Common myeloid progenitor, CD34-positive (primary cell): ENCODE measurements at regions not wholly inside any gene's neighbourhood (a gene's known extent, or its start where the extent isn't known, plus 50 kb on each side); places are given as distances from the start of the nearest gene placed in this dataset.

ENCODE experiments used
- CTCF ChIA-PET: fragments of 350-600 bp; sonication (Branson Sonifier 250); formaldehyde crosslinking; loops from one replicate; lab custom pipeline; 2021; ENCODE audit warnings: antibody characterized with exemption; lab: Charles Lee
- POLR2A ChIA-PET: fragments of 350-600 bp; sonication (Branson Sonifier 250); formaldehyde crosslinking; loops from one replicate; lab custom pipeline; 2021; ENCODE audit warnings: antibody characterized with exemption; lab: Charles Lee
- DNase-seq, 3 donors: peaks; one replicate each; pipeline versions ENCODE4 v3.0.0 to v3.0.0-alpha.2; 2013
- H3K27ac ChIP-seq, 2 experiments: 1 replicate in 1 of 2; 2 replicates in 1 of 2; pipeline ENCODE4 v1.7.0; 2013; ENCODE audit warnings: inconsistent platforms in 2 of 2, low read length in 2 of 2, mild to moderate bottlenecking in 2 of 2, low read depth in 1 of 2, moderate library complexity in 1 of 2; ENCODE audit not compliant: severe bottlenecking in 2 of 2, insufficient read depth in 1 of 2, poor library complexity in 1 of 2
- H3K27me3 ChIP-seq, 5 experiments: replicated peaks in 2 of 5; 1 replicate in 3 of 5; 2 replicates in 2 of 5; pipeline versions ENCODE4 v1.6.1 to v1.7.0; 2013; ENCODE audit warnings: low read length in 4 of 5, mild to moderate bottlenecking in 2 of 5, moderate library complexity in 2 of 5, inconsistent platforms in 1 of 5; ENCODE audit not compliant: insufficient read depth in 5 of 5, control insufficient read depth in 4 of 5
- H3K36me3 ChIP-seq, 4 experiments: 1 replicate in 2 of 4; 2 replicates in 2 of 4; pipeline versions ENCODE4 v1.6.1 to v1.7.0; 2013; ENCODE audit warnings: low read length in 3 of 4, control low read depth in 1 of 4, mild to moderate bottlenecking in 1 of 4; ENCODE audit not compliant: control insufficient read depth in 4 of 4, insufficient read depth in 4 of 4
- H3K4me1 ChIP-seq, 4 experiments: 1 replicate in 3 of 4; 2 replicates in 1 of 4; pipeline versions ENCODE4 v1.6.1 to v1.7.1; 2013; ENCODE audit warnings: low read length in 3 of 4, mild to moderate bottlenecking in 3 of 4, control low read depth in 1 of 4, inconsistent platforms in 1 of 4, moderate library complexity in 1 of 4; ENCODE audit not compliant: control insufficient read depth in 4 of 4, insufficient read depth in 4 of 4; ENCODE audit errors: control extremely low read depth in 1 of 4
- H3K4me3 ChIP-seq, 7 experiments: 1 replicate in 4 of 7; 2 replicates in 3 of 7; pipeline versions ENCODE4 v1.5.1 to v1.7.0; 2013; ENCODE audit warnings: mild to moderate bottlenecking in 7 of 7, low read length in 6 of 7, moderate library complexity in 6 of 7, inconsistent platforms in 2 of 7, low read depth in 2 of 7, control low read depth in 1 of 7; ENCODE audit not compliant: insufficient read depth in 4 of 7, control insufficient read depth in 1 of 7; ENCODE audit errors: extremely low read depth in 1 of 7
- H3K9me3 ChIP-seq, 5 experiments: 1 replicate in 4 of 5; 2 replicates in 1 of 5; pipeline versions ENCODE4 v1.6.1 to v1.7.1; 2013; ENCODE audit warnings: low read length in 4 of 5, mild to moderate bottlenecking in 2 of 5, inconsistent platforms in 1 of 5, low read depth in 1 of 5, moderate library complexity in 1 of 5; ENCODE audit not compliant: control insufficient read depth in 4 of 5, insufficient read depth in 2 of 5; ENCODE audit errors: control extremely low read depth in 1 of 5
- WGBS: methylation state at CpG from one replicate; pipeline ENCODE4 v1.1.5; 2013; ENCODE audit not compliant: insufficient coverage; 5-methylcytosine and 5-hydroxymethylcytosine counted together

GRCh38 chr7:47221826-47222225 is 360.1 kb downstream of the TNS3 start:
- POLR2A ChIA-PET: no interaction called here
- DNase-seq: no peak
- no peak overlapping the region for H3K4me3 ChIP-seq
- CTCF ChIA-PET: no interaction called here
- H3K36me3 ChIP-seq: no peaks in the 10 kb centered on the region
- no peak overlapping the region for H3K27ac ChIP-seq
- H3K9me3 ChIP-seq: no peaks in the 10 kb centered on the region
- 100% methylated on average over 1 of the region's 3 CpGs for WGBS
- H3K27me3 ChIP-seq: no peaks in the 10 kb centered on the region
- H3K4me1 ChIP-seq: peaks cover 0 to 45% (median 22%) of the 10 kb centered on the region in 4 experiments

DNA sequence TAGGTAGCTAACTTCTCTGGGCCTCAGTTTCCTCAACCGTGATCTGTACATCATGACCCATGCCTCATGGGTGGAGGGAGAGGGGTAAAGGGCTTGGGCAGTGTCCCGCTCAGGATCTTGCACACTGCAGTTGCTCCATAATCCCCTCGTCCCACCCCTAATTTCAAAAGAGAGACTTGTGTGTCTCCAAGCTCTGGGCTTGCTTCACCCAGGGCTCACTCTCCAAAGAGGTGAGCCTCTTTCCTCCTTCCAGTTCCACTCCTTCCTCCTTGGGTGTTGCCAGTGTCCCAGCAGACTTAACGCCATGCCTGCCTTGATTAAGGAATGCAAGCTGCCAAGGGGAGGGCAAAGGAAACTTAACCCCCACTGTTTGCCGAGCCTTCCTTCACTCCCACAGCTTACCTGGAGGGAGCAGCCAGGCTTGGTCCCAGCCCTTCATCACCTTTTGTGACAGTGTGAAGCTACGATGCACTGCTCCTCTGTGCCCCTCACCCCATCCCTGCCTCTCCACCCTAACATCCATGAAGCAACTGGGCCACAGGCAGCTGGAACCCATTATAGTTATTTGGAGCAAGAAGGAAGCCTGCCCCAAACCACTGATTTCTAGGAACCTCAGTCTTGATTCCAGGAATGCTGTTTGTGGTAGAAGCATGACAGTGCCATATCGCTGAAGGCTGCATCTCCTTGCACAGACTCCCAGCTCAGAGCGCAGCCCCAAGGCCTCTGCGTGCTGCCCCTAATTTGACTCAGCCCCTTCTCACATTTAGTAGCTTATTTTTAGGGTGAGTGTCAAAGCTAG is 363.3 kb downstream of the TNS3 start:
- Histone ChIP-seq H3K27me3 (no peaks in the 10 kb centered on the region), H3K4me1 (peaks cover 0 to 24% (median 13%) of the 10 kb centered on the region in 4 experiments), H3K36me3 (no peaks in the 10 kb centered on the region), H3K9me3 (no peaks in the 10 kb centered on the region), H3K27ac (peak overlapping the region in 1 of 2 experiments; percentile 43), H3K4me3 (peak overlapping the region in 1 of 7 experiments; percentile 46)
- POLR2A ChIA-PET: no interaction called here
- peak in 2 of 3 donors; percentile 12 to 22 for DNase-seq
- CTCF ChIA-PET: interaction anchor here (1.3 to 1.5 kb wide), 2 partner anchors 35 to 37 kb away, joined by 4 to 5 read pairs; no protein-coding TSS in a partner anchor
- WGBS: 76% methylated on average over 3 of the region's 9 CpGs

DNA sequence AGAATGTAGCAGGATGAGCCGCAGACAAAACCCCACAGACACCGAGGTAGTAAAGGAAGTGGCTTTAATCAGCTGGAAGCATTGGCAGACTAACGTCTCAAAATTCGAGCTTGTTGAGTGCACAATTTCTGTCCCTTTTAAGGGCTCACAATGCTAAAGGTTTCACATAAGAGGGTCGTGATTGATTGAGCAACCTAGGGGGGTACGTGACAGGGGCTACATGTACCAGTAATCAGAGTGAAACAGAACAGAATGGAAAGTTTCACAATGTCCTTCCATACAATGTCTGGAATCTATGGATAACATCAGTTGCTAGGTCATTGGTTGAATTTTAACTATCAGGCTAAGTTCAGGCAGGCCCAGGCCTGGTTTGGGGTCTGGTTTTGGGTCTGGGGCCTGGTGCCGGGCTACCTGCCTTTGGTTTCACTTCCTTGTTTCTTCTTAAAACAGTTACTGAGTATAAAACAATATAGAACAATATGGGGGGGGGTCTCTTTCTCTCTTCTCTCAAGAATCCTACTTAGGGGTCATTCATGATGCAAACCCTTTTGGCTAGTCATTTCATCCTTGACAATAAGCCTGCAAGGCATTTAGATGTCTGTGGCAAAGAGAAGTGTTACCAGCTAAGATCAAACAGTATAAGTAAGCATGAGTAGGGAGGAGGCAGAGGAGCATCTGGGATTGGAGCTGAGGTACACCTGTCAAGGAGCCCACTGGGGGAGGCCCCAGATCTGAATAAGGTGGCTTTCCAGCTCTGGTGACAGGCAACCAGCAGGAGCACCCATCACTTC is 364.1 kb downstream of the TNS3 start:
- POLR2A ChIA-PET: no interaction called here
- CTCF ChIA-PET: interaction anchor here (1.5 kb wide), 1 partner anchor 36 kb away, joined by 4 read pairs; no protein-coding TSS in a partner anchor
- Histone ChIP-seq H3K27me3 (no peaks in the 10 kb centered on the region), H3K27ac (peak overlapping the region in 1 of 2 experiments; percentile 26), H3K36me3 (no peaks in the 10 kb centered on the region), H3K9me3 (no peaks in the 10 kb centered on the region), H3K4me1 (peaks cover 0 to 24% (median 13%) of the 10 kb centered on the region in 4 experiments), H3K4me3 (no peak overlapping the region)
- no peak for DNase-seq
- WGBS: 72% methylated on average over 6 of the region's 7 CpGs

DNA sequence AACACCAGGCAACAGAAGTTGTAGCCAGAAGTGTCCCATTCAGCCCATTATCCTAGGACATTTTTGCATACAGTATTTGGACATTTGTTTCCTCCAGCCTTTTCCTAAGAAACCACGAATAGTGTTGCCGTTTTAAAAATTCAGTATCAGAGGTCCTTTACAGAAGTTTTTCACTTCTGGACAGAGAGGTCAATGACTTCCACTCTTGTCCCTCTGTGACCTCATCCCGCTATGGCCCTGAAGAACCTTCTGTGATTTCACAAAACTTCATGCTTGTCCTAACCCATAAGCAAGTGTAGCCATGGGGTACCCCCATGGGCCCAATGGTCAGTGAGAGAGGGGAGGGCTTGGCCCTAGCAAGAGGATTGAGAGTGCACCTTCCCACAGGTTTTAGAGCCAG is 364.8 kb downstream of the TNS3 start:
- no peak overlapping the region for H3K4me3 ChIP-seq
- DNase-seq: no peak
- POLR2A ChIA-PET: no interaction called here
- no peaks in the 10 kb centered on the region for H3K36me3 ChIP-seq
- H3K27ac ChIP-seq: no peak overlapping the region
- no peaks in the 10 kb centered on the region for H3K9me3 ChIP-seq
- CTCF ChIA-PET: no interaction called here
- peaks cover 0 to 24% (median 13%) of the 10 kb centered on the region in 4 experiments for H3K4me1 ChIP-seq
- H3K27me3 ChIP-seq: no peaks in the 10 kb centered on the region
- 78% methylated on average over 3 of the region's 3 CpGs for WGBS

- H3K27ac ChIP-seq: no peak overlapping the region
- POLR2A ChIA-PET: no interaction called here
- 100% methylated on average over 1 of the region's 3 CpGs for WGBS
- H3K9me3 ChIP-seq: no peaks in the 10 kb centered on the region
- H3K4me1 ChIP-seq: peaks cover 0 to 24% (median 13%) of the 10 kb centered on the region in 4 experiments
- no peaks in the 10 kb centered on the region for H3K36me3 ChIP-seq
- no peaks in the 10 kb centered on the region for H3K27me3 ChIP-seq
- no peak overlapping the region for H3K4me3 ChIP-seq
- no peak for DNase-seq
- CTCF ChIA-PET: no interaction called here
Observed at GRCh38 chr7:47216439-47216838, 365.5 kb downstream of the TNS3 start.

GRCh38 chr7:47215640-47216039 is 366.3 kb downstream of the TNS3 start:
- H3K27me3 ChIP-seq: no peaks in the 10 kb centered on the region
- no peak overlapping the region for H3K27ac ChIP-seq
- H3K9me3 ChIP-seq: no peaks in the 10 kb centered on the region
- H3K36me3 ChIP-seq: no peaks in the 10 kb centered on the region
- peaks cover 0 to 24% (median 13%) of the 10 kb centered on the region in 4 experiments for H3K4me1 ChIP-seq
- ChIA-PET CTCF (no interaction called here), POLR2A (no interaction called here)
- H3K4me3 ChIP-seq: no peak overlapping the region
- no peak for DNase-seq
- 100% methylated on average over 5 of the region's 7 CpGs for WGBS

DNA sequence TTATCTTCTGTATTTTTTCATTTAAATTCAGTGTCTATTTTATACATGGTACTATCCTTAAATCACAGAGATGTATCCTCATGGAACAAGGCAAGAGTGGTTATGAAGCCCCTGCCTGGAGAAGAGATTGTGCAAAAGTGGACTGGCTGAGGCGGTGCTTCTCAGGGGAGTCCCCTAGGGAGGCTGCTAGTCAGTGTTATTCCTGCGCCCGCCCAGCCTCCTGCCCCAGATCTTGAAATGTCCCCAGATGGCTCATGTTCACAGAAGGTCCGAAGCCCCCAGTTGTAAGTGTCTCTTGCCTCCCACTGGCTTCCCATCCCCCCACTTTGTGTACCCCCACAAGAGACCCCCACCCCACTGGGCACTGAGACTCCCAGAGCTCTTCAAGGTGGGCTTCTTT is 366.9 kb downstream of the TNS3 start:
- ChIA-PET CTCF (no interaction called here), POLR2A (no interaction called here)
- DNase-seq: no peak
- H3K27me3 ChIP-seq: no peaks in the 10 kb centered on the region
- H3K4me1 ChIP-seq: peaks cover 0 to 24% (median 13%) of the 10 kb centered on the region in 4 experiments
- peaks cover 0 to 6% (median 0%) of the 10 kb centered on the region in 5 experiments for H3K9me3 ChIP-seq
- WGBS: 83% methylated on average over 3 of the region's 4 CpGs
- H3K4me3 ChIP-seq: no peak overlapping the region
- no peaks in the 10 kb centered on the region for H3K36me3 ChIP-seq
- H3K27ac ChIP-seq: no peak overlapping the region
